Stimulated activated CD4-positive, alpha-beta T cell treated with anti-CD3 and anti-CD28 coated beads, Interleukin-2, amount 100 ng/mL, for 24 hours (primary cell): ENCODE measurements at regions not wholly inside any gene's neighbourhood (a gene's known extent, or its start where the extent isn't known, plus 50 kb on each side); places are given as distances from the start of the nearest gene placed in this dataset.
"Not testable (repeated sequence)": the region's sequence is repeated elsewhere in the genome, so short reads cannot be mapped to it uniquely, and the experiment has no call there.

ENCODE experiments used
- DNase-seq, 2 donors: peaks; one replicate each; pipeline ENCODE4 v3.0.0-alpha.2; 2020

DNA sequence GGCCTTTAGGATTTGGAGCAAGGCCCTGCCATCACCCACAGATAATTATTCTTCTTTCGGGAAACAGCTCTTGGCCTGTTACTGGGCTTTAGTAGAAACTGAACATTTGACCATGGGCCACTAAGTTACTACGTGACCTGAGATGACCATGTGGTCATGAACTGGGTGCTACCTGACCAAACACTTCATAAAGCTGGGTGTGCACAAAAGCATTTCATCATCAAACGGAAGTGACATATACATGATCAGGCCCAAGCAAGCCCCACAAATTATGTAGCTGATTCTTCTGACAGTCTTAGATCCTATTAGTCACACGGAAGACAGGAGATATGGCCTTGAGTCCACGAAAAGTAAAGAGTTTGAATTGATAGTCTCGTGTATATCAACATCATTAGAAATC is 130.9 kb upstream of the FBN2 start:
- no peak for DNase-seq

DNA sequence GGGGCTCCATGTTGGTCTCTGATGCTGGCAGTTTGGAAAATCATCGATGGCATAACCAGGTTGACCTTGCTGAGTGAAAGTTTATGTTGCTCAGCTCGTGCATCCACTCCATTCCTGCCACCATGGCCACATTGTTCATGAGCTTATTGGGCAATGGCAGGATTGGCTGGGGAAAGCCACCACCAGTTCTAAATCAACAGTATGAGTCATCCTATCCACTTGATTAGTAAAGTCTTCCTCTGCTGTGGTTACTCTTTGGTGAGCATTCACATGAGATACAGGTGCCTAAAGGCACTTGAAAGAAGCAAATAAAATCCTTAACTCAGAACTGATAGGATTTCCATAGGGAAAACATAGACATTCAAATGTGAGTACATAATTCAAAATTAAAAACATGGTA is 131.8 kb upstream of the FBN2 start:
- DNase-seq, result no peak

GRCh38 chr5:128671943-128672342 is 133.9 kb upstream of the FBN2 start:
- DNase-seq, result no peak

- DNase-seq, result no peak
Observed at GRCh38 chr5:128673000-128673399, 135.0 kb upstream of the FBN2 start.

- DNase-seq, result no peak
Observed at GRCh38 chr5:128673411-128673957, 135.4 kb upstream of the FBN2 start.

- DNase-seq, result no peak
Observed at GRCh38 chr5:128673970-128674369, 135.9 kb upstream of the FBN2 start.

GRCh38 chr5:128674837-128675446 is 136.9 kb upstream of the FBN2 start:
- peak; percentile 40 to 58 for DNase-seq

GRCh38 chr5:128681096-128681495 is 143.1 kb upstream of the FBN2 start:
- no peak for DNase-seq

DNA sequence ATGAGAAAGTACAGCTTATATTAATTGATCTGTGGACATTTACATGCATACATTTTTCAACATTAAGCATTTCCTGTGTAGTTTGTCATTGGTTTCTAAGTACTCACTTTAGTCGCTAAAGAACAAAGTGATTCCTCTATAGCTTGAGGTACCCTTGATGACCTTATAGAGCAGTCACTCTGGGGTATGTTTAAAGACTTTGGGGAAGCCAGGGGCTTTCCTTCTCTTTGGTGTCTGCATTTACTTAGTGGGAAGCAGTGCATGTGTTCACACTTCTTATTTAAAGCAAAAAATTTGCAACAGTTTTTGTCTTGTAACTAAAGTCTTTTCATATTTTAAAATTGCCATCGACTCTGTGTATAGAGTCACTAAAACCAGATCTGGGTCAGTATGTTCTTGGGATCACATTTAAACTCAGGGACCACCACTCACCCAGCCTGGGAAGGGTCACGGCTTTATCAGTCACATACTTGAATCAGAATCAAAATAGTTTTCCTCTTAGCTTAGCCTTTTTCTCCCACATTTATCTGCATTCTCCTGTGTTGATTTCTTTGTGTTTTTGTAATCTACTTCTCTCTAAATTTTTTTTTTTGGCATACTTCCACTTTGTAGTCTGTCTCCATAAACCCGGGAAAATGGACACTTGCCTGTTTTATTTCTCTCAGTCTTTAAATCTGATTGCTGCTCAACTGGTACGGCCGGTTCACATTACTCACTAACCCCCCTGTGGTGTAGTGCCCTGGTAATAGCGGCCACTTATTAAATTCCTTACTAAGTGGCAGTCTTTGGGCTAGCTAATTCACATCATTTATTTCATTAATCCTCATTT is 143.9 kb upstream of the FBN2 start:
- no peak for DNase-seq

- DNase-seq, result no peak
Observed at GRCh38 chr5:128682669-128683068, 144.6 kb upstream of the FBN2 start.

- no peak for DNase-seq
Observed at GRCh38 chr5:128684961-128685360, 146.9 kb upstream of the FBN2 start.

DNA sequence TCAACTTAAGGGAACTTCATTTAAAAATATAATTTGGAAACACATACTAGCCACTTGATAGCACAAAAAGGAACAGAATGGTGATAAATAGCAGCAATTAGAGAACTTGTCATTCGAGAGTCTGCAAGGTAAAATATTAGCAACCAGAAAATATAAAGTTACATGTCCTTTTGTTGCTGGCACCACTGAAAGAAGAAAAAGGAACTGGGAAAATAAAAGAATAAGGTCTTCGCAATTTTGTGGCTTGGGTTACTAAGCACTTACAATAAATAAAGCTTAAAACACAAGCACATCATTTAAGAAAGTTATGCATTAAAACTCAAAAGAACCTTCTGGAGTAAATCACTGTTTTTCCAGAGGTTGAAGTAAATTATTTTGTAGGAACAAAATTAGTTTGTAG is 149.9 kb upstream of the FBN2 start:
- no peak for DNase-seq

- DNase-seq, result no peak
Observed at GRCh38 chr5:128693764-128694163, 155.7 kb upstream of the FBN2 start.

- no peak for DNase-seq
Observed at GRCh38 chr5:128695791-128696530, 157.9 kb upstream of the FBN2 start.

DNA sequence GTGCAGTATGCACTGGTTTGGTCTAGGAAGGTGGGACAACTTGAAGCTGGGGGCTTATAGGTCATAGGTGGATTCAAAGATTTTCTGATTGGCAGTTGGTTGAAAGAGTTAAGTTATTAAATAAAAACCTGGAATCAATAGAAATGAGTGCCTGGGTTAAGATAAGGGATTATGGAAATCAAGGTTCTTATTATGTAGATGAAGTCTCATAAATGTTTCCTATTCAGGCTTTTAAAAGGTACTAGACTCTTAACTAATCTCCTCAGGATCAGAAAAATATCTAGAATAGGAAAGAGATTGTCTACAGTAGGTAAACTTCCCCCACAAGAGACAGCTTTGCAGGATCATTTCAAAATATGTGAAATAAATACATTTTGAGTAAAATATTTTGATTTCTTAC is 163.3 kb upstream of the FBN2 start:
- DNase-seq, result no peak

- DNase-seq, result no peak
Observed at GRCh38 chr5:128703322-128703721, 165.3 kb upstream of the FBN2 start.

GRCh38 chr5:128706269-128706668 is 168.2 kb upstream of the FBN2 start:
- no peak for DNase-seq

DNA sequence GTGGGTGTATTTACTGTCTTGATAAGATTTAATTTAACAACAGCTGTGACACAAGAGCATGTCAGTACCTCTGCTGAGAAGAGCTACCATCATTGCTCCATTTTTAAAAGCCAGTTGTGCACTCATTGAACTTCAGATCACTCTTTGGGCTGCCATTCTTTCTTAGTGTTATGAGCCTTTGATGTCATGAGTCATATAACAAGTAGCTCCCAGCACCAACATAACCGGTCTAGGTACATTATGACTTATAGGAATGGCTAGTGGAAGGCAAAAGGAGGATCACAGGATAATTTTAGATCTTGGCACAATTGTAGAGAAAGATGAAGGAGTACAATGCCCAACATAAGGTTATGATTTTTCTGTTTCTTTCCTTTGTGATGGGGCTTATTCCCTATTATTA is 170.8 kb upstream of the FBN2 start:
- DNase-seq, result no peak

DNA sequence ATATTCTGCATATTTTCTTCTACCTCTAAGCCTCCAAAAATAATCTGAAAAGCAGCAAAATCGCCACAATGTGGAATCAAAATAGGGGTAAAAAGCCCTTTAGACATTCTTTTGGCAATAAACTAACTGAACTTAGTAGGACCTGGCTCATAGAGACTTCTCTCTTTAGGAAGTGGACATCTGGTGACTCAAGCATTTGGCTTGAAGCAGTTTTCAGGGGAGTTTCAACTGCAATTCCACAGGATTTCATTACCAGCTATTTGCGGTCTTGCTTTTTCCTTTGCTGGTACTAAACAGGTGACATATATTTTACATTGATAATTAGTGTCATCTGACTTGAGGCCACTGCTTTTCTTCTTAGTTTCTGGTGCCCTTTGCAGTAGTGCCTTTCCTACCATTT is 173.2 kb upstream of the FBN2 start:
- no peak for DNase-seq

DNA sequence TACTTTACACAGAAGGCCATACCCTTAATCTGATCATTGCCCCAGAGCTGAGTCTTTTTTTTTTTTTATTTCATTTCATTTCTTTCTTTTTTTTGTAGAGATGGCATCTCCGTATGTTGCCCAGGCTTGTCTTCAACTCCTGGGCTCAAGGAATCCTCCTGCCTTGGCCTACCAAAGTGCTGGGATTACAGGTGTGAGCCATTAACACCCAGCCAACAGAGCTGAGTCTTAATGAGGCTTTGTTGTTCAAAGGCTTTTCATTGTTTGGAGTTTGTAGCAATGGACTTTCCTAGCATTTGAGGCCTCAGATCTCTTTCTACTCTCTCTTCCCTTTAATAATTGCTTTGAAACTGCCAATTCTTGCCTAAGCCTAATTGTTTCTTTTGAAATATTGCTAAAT is 176.5 kb upstream of the FBN2 start:
- no peak for DNase-seq

- no peak for DNase-seq
Observed at GRCh38 chr5:128722551-128722950, 184.5 kb upstream of the FBN2 start.

- DNase-seq, result not testable (repeated sequence)
Observed at GRCh38 chr5:128730021-128730420, 192.0 kb upstream of the FBN2 start.

DNA sequence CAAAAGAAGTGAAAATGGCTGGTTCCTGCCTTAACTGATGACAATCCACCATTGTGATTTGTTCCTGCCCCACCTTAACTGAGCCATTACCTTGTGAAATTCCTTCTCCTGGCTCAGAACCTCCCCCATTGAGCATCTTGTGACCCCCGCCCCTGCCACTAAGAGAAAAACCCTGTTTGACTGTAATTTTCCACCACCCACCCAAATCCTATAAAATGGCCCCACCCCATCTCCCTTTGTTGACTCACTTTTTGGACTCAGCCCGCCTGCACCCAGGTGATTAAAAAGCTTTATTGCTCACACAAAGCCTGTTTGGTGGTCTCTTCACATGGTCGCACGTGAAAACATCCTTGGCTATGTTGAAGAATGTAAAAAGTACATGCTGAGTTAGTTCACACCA is 197.6 kb upstream of the FBN2 start:
- DNase-seq, result not testable (repeated sequence)

GRCh38 chr5:128736553-128736952 is 198.5 kb upstream of the FBN2 start:
- DNase-seq, result no peak
